ENCODE measurements at regions not wholly inside any gene's neighbourhood (a gene's known extent, or its start where the extent isn't known, plus 50 kb on each side); places are given as distances from the start of the nearest gene placed in this dataset.

GRCh38 chr1:25074351-25075227 lies 144.5 kb upstream of the RUNX3 start:
- no peak for DNase-seq

GRCh38 chr1:25073640-25074270 lies 143.7 kb upstream of the RUNX3 start:
- no peak for DNase-seq

- no peak for DNase-seq
Measured at GRCh38 chr1:25072461-25072860, 142.4 kb upstream of the RUNX3 start.

GRCh38 chr1:25068829-25069228 lies 138.8 kb upstream of the RUNX3 start:
- no peak for DNase-seq

- DNase-seq = no peak
Measured at GRCh38 chr1:25068316-25068715, 138.2 kb upstream of the RUNX3 start.

GRCh38 chr1:25067518-25068251 lies 137.6 kb upstream of the RUNX3 start:
- DNase-seq = no peak

- DNase-seq = no peak
Measured at GRCh38 chr1:25066731-25067517, 136.8 kb upstream of the RUNX3 start.

- DNase-seq = no peak
Measured at GRCh38 chr1:25066256-25066655, 136.2 kb upstream of the RUNX3 start.

- no peak for DNase-seq
Measured at GRCh38 chr1:25065795-25066238, 135.7 kb upstream of the RUNX3 start.

GRCh38 chr1:25065321-25065721 lies 135.2 kb upstream of the RUNX3 start:
- no peak for DNase-seq

GRCh38 chr1:25064465-25065240 lies 134.6 kb upstream of the RUNX3 start:
- no peak for DNase-seq

GRCh38 chr1:25063591-25064416 lies 133.7 kb upstream of the RUNX3 start:
- no peak for DNase-seq

GRCh38 chr1:25062621-25063255 lies 132.7 kb upstream of the RUNX3 start:
- no peak for DNase-seq

GRCh38 chr1:25061261-25061995 lies 131.4 kb upstream of the RUNX3 start:
- no peak for DNase-seq

GRCh38 chr1:25057188-25057587 lies 127.1 kb upstream of the RUNX3 start:
- DNase-seq = no peak

- DNase-seq = no peak
Measured at GRCh38 chr1:25056536-25056935, 126.5 kb upstream of the RUNX3 start.

- no peak for DNase-seq
Measured at GRCh38 chr1:25055961-25056360, 125.9 kb upstream of the RUNX3 start.

GRCh38 chr1:25055324-25055780 lies 125.3 kb upstream of the RUNX3 start:
- no peak for DNase-seq

GRCh38 chr1:25054526-25055323 lies 124.6 kb upstream of the RUNX3 start:
- no peak for DNase-seq
